HFF-Myc (cell line): ENCODE measurements at regions not wholly inside any gene's neighbourhood (a gene's known extent, or its start where the extent isn't known, plus 50 kb on each side); places are given as distances from the start of the nearest gene placed in this dataset.

Experiments
- DNase-seq: peaks from one replicate; pipeline ENCODE4 v3.0.0-alpha.2; 2011; ENCODE audit warnings: low read depth; ENCODE audit errors: extremely low read depth
- H3K4me3 ChIP-seq: replicated peaks from 2 replicates; pipeline ENCODE4 v1.5.1; 2011; ENCODE audit warnings: low read depth, mild to moderate bottlenecking, control low read depth, low read length
- TF ChIP-seq, protein P1 (sequence below): IDR thresholded peaks from 2 replicates; pipeline ENCODE4 v1.5.1; 2012; ENCODE audit warnings: mild to moderate bottlenecking, low read depth, low read length, control low read depth; ENCODE audit errors: missing control alignments

DNA sequence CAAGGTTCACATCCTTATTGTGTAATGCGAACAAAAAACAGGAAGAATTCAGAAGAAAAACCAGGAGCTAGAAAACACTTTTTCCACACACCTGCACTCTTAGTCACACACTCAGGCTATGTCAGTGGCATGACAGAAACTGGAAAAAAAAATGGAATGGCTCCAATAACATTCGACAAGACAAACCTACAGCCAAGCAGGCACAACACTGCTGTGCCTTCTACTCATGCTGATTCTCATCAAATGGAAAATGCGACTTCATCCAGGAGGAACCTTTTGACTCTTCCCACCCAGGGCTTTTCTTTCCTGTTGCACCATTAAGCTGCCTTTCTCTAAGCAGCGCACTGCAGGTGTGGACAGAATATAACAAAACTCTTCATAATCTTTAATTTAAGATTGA is 163.2 kb upstream of the BTBD3 start:
- DNase-seq, result no peak
- H3K4me3 ChIP-seq, result no peak overlapping the region
- TF ChIP-seq, protein P1, sequence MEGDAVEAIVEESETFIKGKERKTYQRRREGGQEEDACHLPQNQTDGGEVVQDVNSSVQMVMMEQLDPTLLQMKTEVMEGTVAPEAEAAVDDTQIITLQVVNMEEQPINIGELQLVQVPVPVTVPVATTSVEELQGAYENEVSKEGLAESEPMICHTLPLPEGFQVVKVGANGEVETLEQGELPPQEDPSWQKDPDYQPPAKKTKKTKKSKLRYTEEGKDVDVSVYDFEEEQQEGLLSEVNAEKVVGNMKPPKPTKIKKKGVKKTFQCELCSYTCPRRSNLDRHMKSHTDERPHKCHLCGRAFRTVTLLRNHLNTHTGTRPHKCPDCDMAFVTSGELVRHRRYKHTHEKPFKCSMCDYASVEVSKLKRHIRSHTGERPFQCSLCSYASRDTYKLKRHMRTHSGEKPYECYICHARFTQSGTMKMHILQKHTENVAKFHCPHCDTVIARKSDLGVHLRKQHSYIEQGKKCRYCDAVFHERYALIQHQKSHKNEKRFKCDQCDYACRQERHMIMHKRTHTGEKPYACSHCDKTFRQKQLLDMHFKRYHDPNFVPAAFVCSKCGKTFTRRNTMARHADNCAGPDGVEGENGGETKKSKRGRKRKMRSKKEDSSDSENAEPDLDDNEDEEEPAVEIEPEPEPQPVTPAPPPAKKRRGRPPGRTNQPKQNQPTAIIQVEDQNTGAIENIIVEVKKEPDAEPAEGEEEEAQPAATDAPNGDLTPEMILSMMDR, result no peak

- TF ChIP-seq, protein P1, result no peak
- H3K4me3 ChIP-seq, result no peak overlapping the region
- DNase-seq, result no peak
Measured at GRCh38 chr20:11755071-11755841, 162.4 kb upstream of the BTBD3 start.

GRCh38 chr20:11761497-11761896 is 156.2 kb upstream of the BTBD3 start:
- no peak for DNase-seq
- TF ChIP-seq, protein P1, result no peak

GRCh38 chr20:11766961-11767360 is 150.7 kb upstream of the BTBD3 start:
- no peak overlapping the region for H3K4me3 ChIP-seq
- TF ChIP-seq, protein P1, result no peak
- DNase-seq, result no peak

More at GRCh38 chr20:11761497-11761896, 156.2 kb upstream of the BTBD3 start:
- no peak overlapping the region for H3K4me3 ChIP-seq

DNA sequence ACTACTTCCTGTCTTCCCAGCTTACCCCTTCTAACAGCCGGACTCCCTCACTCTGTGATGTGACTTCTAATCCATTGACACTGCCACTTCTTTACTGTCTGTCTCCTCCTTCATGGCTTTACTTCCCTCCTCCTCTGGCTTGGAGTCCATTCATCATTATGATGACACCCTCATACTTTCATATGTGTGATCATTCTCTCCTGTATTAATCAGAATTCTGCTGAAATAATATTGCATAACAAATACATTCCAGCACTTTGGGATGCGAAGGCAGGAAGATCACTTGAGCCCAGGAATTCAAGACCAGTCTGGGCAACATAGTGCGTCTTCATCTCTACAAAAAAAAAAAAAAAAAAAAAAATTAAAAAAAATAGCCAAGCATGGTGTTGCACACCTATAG is 147.9 kb upstream of the BTBD3 start:
- H3K4me3 ChIP-seq, result no peak overlapping the region
- no peak for DNase-seq

GRCh38 chr20:11772226-11772730 is 145.4 kb upstream of the BTBD3 start:
- H3K4me3 ChIP-seq, result no peak overlapping the region
- no peak for DNase-seq
- TF ChIP-seq, protein P1, result no peak

More for the DNA sequence above, 147.9 kb upstream of the BTBD3 start:
- TF ChIP-seq, protein P1, result no peak

- no peak for DNase-seq
- TF ChIP-seq, protein P1, result no peak
- H3K4me3 ChIP-seq, result no peak overlapping the region
Measured at GRCh38 chr20:11776687-11777086, 141.0 kb upstream of the BTBD3 start.
